ENCODE measurements at regions not wholly inside any gene's neighbourhood (a gene's known extent, or its start where the extent isn't known, plus 50 kb on each side); places are given as distances from the start of the nearest gene placed in this dataset.

DNA sequence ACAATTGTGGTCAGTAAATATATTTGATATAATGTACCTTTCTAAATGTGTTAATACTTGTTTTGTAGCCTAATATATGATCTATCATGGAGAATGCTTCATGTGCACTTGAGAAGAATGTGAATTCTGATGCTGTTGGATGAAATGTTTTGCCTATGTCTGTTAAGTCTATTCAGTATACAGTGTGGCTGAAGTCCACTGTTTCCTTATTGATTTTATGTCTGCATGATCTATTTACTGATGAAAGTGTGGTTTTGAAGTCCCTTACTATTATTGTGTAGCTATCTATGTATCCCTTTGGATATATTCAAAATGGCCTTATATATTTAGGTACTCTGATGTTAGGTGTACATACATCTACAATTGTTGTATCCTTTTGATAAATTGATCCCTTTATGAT, 515.8 kb upstream of the EPHA5 start:
- TF ChIP-seq, protein P1, sequence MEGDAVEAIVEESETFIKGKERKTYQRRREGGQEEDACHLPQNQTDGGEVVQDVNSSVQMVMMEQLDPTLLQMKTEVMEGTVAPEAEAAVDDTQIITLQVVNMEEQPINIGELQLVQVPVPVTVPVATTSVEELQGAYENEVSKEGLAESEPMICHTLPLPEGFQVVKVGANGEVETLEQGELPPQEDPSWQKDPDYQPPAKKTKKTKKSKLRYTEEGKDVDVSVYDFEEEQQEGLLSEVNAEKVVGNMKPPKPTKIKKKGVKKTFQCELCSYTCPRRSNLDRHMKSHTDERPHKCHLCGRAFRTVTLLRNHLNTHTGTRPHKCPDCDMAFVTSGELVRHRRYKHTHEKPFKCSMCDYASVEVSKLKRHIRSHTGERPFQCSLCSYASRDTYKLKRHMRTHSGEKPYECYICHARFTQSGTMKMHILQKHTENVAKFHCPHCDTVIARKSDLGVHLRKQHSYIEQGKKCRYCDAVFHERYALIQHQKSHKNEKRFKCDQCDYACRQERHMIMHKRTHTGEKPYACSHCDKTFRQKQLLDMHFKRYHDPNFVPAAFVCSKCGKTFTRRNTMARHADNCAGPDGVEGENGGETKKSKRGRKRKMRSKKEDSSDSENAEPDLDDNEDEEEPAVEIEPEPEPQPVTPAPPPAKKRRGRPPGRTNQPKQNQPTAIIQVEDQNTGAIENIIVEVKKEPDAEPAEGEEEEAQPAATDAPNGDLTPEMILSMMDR (IDR thresholded peaks at IDR 0.05), result no peak
- no peak for TF ChIP-seq POLR2A (IDR thresholded peaks at IDR 0.05)

Measured in uterus (tissue), 2 donors.